HG03135 (cell line): ENCODE measurements at regions not wholly inside any gene's neighbourhood (a gene's known extent, or its start where the extent isn't known, plus 50 kb on each side); places are given as distances from the start of the nearest gene placed in this dataset.

Experiments used
- ATAC-seq: cut with Tn5 transposase; IDR thresholded peaks from one replicate; pipeline ENCODE4 v1.9.1; 2021; ENCODE audit warnings: mild to moderate bottlenecking, moderate library complexity; ENCODE audit not compliant: unreplicated experiment

DNA sequence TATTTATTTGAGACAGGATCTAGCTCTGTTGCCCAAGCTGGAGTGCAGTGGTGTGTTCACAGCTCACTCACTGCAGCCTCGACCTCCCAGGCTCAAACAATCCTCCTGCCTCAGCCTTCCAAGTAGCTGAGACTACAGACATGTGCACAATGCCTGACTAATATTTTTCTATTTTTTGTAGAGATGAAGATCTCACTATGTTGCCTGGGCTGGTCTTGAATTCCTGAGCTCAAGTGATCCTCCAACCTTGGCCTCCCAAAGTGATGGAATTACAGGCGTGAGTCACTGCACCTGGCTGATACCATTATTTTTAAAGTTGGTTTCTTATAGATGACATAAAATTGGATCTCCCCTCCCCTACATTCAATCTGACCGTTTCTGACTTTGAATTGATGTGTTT is 139.5 kb upstream of the RGMA start:
- ATAC-seq, result no peak

DNA sequence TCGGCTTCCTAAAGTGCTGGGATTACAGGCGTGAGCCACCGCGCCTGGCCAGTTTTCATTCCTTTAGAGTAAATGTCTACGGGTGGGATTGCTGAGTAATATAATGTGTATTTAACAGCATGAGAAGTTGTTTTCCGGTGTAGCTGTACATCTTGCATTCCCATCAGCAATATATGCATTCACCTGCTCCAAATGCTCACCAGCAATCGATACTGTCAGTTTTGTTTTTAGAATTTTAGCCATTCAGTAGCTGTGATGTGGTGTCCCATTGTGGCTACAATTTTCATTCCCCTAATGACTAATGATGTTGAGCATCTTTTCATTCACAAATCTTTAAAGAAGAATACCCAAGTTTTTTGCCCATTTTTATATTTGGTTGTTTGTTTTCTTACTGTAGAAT is 134.8 kb upstream of the RGMA start:
- ATAC-seq, result no peak

DNA sequence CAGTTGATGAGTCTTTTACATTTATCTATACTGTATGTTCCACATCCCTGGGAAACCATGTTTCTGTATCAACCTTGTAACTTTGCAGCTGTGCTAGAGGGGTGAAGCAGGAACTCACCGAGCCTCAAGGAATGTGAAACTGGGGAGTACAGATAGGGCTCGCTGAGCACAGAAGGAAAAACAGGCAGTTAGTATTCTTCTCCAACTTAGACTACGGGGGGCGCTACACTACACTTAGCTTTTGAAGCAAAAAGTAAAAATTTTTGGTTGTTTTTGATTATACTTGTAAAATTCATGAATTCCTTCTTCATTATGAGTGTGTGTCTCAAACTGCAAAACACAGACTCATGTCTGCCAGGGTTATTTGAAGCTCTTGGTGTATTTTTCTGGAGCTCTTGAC is 132.7 kb upstream of the RGMA start:
- ATAC-seq, result no peak

DNA sequence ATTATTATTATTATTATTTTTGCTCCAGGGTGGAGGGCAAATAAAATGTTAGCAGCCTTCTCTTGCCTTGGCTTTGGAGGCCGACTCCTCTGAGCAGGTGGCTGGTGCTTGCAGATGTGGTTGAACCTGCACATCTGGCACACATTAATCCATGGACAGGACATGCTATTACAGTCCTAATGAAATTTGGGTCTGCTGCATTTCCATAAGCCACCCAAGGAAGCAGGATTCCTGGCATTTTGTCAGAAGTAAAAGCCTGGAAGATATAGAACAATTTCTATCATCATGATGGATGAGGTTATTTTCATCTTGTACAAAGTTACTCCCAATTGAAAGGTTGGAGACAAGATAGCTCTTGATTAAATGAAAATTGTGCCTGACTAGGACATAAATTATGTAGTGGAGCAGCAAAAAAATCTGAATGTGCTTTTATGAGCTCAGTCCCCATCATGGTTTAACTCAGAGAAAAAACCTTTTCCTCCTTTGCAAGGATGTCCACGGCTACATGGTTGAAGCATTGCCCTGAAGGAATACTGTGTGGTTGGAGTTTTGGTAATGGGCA is 130.9 kb upstream of the RGMA start:
- ATAC-seq, result no peak

DNA sequence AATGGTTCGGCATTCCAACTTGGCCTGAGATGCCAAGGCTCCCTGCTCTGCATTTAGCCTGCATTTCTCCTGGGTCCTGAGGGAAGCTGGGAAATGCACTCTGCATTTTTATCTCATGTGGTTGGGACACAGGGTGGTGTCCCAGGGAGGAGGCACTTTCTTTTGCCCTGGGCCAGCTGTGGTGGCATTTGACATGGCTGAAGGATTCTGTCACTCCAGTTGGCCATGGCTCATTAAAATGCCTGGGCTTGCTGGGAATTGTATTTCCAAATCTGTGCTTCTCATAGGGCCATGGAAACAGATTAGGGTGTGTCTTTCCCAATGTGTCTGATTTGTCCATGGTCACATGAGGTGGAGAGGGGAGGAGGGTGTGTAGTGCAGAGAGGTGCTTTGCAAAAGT is 128.3 kb upstream of the RGMA start:
- no peak for ATAC-seq

DNA sequence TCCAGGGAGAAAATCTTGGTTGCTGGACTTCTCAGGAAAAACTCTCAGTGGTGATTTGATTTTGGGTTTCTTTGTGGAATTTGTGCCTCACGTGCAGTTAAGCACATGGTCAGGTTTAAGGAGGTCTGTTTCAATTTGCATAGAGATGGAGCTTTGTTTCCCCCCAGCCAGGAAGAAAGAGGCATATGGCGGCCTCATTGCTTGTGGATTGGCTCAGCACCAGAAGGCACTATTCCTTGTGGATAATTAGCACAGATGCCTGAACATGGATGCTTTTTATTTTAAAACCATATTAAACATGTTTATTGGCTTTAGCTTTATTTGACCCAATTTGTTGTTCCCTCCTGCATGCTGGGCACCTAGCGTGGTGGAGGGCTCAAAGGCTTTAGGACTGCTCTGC is 125.1 kb upstream of the RGMA start:
- no peak for ATAC-seq

DNA sequence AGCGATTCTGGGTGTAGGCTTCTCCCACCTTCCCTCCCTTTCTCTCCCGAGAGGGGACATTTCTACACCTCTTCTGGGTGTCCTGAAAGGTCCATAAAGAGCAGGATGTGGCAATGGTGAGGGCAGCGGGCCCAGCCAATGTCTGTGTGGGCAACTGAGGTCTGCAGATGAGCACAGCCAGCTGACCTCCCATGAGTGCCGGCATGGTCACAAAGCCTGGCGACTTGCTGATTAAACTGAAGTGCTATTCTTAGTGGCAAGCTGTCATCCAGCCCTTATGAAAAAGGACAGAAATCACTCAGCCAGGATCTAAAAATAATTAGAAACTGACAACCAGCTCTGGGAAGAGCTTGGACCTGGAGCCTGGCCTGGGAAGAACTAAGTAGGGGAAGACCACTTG is 124.3 kb upstream of the RGMA start:
- ATAC-seq, result no peak

DNA sequence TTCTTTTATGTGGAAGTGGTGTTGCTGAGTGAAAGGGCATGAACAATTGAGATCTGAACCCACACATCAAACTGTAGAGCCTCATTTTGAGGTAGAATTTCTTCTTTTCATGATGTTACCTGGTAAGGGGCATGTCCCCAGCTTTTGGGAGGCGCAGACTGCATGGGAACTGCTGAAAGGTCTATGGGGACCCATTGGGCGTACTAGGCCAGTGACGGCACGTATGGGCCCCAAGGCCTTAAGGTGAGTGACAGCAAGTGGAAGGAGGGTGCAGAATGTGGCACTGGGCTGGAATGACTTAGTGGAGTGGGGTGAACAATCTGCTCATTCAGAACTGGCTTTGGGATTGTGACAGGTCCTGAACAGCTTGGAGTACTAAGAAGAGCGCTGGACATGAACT is 123.6 kb upstream of the RGMA start:
- no peak for ATAC-seq

DNA sequence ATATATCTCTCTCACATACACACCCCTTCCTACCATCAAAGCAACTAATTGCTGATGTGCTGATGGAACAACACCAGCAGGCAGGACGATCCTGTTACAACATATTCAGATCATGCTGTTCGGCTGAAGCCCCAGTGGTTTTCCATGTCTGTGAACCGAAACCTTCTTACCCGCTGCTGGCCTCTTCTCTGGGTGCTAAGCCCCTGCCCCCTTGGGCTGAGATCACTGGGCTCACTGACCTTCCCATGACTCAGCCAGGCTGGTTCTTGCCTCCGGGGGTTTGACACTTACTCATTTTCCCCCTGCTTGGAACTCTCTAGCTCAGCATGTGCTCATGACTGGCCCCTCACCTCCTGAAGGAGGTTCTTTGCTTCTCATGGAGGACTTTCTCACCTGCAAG is 122.0 kb upstream of the RGMA start:
- ATAC-seq, result no peak

DNA sequence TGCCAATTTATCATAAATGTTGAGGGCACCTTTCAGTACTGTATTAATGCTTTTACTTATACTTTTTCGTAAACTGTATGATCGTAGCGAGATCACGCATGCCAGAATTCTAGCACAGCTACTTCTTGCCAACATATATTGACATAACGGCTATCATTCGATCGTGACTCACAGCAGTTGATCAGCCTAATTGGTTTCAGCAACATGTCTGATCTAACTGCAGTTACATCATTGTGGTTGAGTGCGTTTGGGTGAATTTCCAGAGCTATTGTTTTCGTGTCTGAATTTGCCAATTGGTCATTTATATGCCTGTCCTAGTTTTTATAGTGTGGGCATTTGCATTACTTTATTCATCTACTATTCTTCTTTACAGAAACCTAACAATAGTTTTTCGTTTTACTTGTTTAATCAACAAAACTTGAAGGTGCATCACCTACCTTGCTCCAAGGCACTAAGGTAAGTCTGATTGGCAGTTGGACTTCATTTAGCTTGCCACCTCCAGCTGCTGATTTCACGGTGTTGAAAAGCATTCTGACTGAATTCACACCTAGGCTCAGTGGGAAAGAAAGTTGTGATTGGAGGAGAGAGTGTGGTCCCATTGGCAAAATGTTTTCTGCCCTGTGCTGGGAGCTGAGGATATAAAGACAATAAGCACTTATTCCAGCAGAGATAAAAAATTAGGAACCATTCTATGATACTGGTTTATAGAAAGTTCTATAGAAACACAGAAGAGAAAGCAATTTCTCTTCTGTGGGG is 120.9 kb upstream of the RGMA start:
- ATAC-seq, result no peak

DNA sequence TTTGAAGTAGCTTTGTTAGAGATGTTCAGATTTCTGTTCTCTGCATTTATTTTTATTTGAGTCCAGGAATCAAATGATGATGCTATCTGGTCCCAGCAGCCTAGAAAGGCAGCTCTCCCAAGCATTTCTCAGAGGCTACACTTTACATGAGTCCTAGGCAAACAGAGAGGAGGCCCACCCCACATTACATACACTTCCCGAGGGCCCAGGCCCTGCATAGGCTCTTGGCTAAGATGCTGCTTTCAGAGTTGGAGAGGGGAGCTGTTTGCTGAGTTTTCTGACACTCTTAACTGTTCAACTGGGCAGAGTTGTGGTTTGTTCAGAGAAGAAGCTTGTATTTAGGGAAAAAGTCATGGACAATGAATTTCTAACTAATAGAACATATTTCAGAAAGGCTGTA is 117.9 kb upstream of the RGMA start:
- ATAC-seq, result no peak

DNA sequence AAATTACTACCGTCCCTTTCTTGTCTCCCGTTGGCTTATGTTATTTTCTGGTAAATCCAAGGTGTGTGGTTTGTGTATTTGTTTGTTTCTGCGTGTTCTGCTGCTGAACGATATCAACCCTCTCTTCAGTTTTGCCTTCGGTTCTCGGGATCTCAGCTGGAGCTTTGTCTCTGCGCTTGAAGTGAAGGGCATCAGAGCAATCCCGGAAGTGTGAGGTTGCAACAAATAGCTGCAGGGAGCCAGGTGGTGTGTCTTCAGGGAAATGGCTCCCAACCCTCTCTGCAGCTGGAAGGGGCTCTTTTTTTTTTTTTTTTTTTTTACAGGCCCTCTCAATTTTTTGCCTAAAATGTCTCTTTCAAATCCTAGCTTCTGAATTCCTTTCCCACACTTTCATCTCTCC is 116.4 kb upstream of the RGMA start:
- ATAC-seq, result no peak

DNA sequence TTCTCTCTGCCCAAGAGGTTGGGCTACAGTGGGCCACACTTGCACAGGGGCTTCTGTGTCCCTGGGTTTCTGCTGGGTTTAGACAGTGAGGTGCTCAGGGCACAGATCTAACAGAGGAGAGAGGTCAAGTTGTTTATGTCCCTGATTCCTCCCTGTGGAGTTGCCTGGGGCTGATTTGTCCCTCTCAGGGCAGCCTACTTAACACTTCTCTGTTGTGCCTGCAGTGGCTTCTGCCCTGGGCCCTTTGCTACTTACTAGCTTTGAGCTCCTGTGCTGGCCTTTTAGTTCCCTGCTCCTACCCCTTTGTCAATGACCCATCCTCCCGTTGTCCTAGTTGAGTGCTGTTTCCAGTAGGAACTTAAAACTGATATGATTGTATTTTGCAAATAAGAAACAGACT is 114.0 kb upstream of the RGMA start:
- no peak for ATAC-seq

DNA sequence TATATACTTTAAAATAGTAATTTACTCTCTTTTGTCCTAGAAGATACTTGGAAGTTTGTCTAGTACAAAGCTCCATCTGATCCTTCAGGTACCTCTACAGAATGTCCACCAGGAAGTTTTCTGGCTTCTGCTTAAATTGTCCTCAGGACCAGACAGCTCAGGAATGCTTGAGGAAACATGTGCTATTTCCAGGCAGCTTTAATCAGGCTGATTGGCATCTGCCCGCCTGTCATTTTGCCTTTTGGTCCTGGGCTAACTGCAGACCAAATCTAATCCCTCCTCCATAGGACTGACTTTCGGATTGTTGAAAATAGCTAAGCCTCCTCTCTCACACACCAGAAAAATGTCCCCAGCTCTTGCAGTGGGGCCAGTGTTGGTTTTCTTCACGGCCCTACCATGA is 113.4 kb upstream of the RGMA start:
- ATAC-seq, result no peak

DNA sequence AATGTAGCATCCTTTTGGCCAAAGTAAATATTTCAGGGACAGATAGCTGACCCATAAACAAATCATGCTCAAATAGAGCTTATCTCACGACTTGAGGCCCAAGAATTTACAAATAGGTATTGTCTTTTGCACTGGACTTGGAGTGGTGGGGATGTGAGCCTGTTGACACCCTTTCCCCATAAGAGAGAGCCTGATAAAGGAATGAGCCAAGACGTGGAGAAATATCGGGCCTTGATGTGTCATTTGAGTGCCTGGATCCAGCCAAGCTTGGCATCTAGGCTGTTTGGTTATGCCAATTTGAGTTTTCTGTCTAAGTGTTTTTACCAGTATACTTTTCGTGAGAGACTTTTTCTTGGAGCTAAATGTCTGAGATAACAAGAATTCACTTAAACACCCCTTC is 112.9 kb upstream of the RGMA start:
- no peak for ATAC-seq

DNA sequence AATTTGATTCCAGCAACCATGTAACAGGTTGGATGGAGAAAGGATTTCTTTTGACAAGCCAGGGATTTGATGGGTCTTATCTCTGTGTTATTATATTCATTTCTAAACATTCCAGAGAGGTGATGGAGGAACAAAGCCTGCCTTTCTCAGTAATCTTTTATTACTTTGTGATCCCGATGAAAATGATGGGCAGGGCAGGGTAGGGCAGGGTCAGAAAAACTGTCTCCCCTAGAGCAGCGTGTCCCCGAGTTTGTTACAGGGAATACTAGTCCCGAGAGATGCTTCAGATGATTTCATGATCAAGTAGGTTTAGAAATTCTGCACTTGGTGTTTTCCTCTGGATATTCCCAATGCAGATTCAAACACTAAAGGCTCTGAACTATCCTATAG is 111.8 kb upstream of the RGMA start:
- no peak for ATAC-seq

DNA sequence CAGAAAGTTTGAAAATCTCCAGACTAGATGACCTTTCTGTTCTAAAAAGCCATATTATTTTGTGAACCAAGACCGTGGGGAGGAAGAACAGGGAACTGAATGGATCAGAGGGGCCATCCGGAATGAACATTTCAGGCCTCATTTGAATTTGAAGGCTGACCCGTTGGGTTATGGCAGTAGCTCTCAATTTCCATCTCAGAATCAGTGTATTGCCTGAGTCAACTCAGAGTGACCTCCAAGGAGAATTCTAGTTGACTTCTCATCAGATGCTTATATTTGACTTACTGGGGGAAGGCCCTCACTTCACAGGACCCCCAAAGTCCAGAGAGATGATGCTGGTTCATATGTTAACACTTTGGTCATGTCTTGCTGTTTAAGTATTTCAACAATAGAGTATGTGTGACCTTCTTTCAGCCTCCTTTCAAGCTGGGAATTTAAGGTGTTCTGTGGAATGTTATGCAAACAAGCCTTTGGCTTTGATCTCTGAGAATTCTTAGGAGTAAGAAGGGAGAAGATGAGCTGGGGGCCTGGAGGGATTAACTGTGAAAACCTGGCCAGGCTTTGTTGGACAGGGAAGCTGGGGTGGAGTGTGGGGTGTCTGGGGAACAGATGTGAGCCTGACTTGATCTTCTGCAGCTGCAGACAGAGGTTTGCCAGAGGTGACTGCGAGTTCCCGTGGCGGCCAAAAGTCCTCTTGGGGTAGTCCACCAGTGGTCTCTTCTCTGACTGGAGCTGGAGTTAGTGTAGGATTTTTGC is 111.2 kb upstream of the RGMA start:
- ATAC-seq, result no peak

DNA sequence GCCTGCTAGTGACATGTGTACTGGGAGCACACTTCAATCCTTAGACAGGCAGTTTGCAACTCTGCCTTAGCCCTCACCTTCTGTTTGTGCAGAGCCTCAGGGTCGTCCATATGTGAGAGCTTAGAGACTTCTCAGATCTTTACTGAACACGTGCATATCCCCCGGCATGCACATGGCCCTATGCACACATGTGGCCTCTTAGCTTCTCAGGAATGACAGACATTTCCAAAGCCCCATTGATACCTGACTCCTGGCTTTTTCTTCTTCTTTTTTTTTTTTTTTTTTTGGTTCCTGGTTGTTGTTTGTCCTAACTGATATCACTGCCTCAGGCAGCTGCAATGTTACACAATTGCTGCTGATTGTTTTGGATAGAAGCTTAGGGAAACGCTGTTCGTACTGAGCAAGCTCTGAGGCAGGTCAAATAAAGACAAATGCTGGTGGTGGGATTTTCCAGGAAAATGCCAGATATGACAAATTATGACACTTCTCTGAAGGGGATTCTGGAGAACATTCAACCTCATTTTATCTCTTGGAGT is 107.2 kb upstream of the RGMA start:
- no peak for ATAC-seq

DNA sequence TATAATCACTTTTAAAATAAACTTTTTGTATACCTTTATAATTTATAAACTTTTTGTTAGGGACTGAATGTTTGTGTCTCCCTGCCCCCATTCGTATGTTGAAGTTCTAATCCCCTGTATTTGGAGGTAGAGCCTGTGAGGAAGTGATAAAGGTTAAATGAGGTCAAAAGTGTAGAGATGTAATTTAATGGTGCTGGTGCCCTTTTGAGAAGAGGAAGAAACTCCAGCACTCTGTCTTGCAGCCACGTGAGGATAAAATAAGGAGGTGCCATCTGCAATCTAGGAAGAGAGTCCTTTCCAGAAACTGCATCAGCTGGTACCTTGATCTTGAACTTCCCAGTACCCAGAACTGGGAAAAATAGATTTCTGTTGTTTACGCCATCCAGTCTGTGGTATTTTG is 106.1 kb upstream of the RGMA start:
- no peak for ATAC-seq

DNA sequence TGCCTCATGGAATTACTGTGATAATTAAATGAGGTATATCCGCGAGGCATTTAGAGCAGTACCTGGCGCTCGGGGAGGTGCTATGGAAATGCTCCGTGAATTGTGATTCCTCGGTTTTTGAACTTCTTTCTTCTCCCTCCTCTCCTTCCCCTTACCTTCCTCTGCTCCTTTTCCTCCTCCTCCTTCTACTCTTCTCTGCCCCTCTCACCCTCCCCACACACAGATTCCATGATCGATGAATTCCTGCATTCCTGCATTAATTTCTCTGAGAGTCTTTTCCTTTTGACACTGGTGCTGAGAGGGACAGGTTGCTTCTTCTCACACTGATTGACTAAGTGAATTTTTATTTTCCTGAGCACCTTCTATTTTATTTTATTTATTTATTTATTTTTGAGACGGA is 101.2 kb upstream of the RGMA start:
- no peak for ATAC-seq

DNA sequence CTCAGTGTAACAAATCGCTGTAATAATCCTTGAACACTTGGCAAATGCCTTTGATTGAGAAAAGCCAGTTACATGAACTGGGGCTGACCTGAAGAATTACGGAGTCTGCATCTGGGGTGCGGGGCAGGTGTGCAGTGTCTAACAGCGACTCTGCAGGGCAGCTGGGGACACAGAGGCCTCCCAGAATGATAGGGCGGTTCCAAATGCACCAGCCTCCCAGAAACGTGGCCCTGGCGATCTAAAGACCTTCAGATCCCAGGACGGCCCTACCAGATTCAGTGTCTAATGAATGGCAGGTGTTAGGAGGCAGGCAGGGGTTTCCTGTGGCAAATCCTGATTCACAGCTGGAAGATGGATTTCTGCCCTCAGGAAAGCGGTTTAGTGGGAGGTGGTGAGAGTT is 100.5 kb upstream of the RGMA start:
- no peak for ATAC-seq

DNA sequence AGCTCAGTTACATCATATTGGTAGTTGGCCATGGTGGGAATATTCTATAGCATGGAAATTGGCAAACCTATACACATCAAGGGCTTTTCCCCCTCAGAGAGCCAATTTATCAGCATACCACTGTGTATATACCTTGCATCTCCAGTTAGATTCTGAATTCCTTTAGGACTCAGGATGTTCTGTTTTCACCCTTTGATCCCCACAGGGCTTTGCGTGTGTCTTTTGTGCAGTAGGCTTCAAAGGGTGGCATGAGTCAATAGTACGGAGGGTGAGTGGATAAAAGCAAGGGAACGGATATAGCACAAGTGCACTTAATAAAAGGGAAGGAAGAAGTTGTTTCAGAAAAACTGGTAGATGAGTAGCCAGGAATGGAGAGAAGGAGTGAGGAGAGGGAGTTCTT is 99.2 kb upstream of the RGMA start:
- no peak for ATAC-seq
